ENCODE measurements at regions not wholly inside any gene's neighbourhood (a gene's known extent, or its start where the extent isn't known, plus 50 kb on each side); places are given as distances from the start of the nearest gene placed in this dataset.

GRCh38 chr2:84033347-84033974, 425.6 kb downstream of the SUCLG1 start:
- TF ChIP-seq CTCF (IDR thresholded peaks at IDR 0.05) = no peak
- TF ChIP-seq POLR2A (IDR thresholded peaks at IDR 0.05) = no peak

All from heart left ventricle (tissue), 13 donors.